Activated T-cell treated with anti-CD3 and anti-CD28 coated beads, Interleukin-2, amount 50 U/mL, for 4 hours (primary cell): ENCODE measurements at regions not wholly inside any gene's neighbourhood (a gene's known extent, or its start where the extent isn't known, plus 50 kb on each side); places are given as distances from the start of the nearest gene placed in this dataset.

Experiments used
- ATAC-seq, 2 donors: fragments of 200-7000 bp; cut with Tn5 transposase; one replicate each; pipeline ENCODE4 v1.10.0; 2021
- DNase-seq: peaks from one replicate; pipeline ENCODE4 v3.0.0-alpha.2; 2020
- H3K27me3 Mint-ChIP-seq: one replicate; pipeline ENCODE4 v1.8.0; 2021; ENCODE audit warnings: low read depth, mixed read lengths
- H3K36me3 Mint-ChIP-seq: one replicate; pipeline ENCODE4 v1.8.0; 2022; ENCODE audit warnings: mixed read lengths; ENCODE audit not compliant: insufficient read depth
- H3K4me1 Mint-ChIP-seq: one replicate; pipeline ENCODE4 v1.8.0; 2021; ENCODE audit warnings: low read depth, mixed read lengths
- H3K4me3 Mint-ChIP-seq: one replicate; pipeline ENCODE4 v1.8.0; 2021; ENCODE audit warnings: mild to moderate bottlenecking, moderate library complexity, mixed read lengths
- H3K9me3 Mint-ChIP-seq: one replicate; pipeline ENCODE4 v1.8.0; 2021; ENCODE audit warnings: mixed read lengths

- no peak for ATAC-seq
- H3K27me3 Mint-ChIP-seq: no peaks in the 10 kb centered on the region
Observed at GRCh38 chr18:78238404-78239089, 741.1 kb upstream of the SALL3 start.

GRCh38 chr18:78239090-78239457, 740.5 kb upstream of the SALL3 start:
- no peak for ATAC-seq
- Mint-ChIP-seq H3K36me3 (no peaks in the 10 kb centered on the region), H3K9me3 (peaks cover 4% of the 10 kb centered on the region), H3K27me3 (no peaks in the 10 kb centered on the region), H3K4me1 (no peaks in the 10 kb centered on the region), H3K4me3 (no peak overlapping the region)
- DNase-seq: no peak

More at GRCh38 chr18:78238404-78239089, 741.1 kb upstream of the SALL3 start:
- DNase-seq: no peak
- peaks cover 4% of the 10 kb centered on the region for H3K9me3 Mint-ChIP-seq
- H3K4me1 Mint-ChIP-seq: no peaks in the 10 kb centered on the region
- no peaks in the 10 kb centered on the region for H3K36me3 Mint-ChIP-seq
- H3K4me3 Mint-ChIP-seq: no peak overlapping the region

GRCh38 chr18:78240101-78240500, 739.5 kb upstream of the SALL3 start:
- peaks cover 4% of the 10 kb centered on the region for H3K9me3 Mint-ChIP-seq
- no peaks in the 10 kb centered on the region for H3K36me3 Mint-ChIP-seq
- H3K4me3 Mint-ChIP-seq: no peak overlapping the region
- DNase-seq (no peak), ATAC-seq (no peak)
- no peaks in the 10 kb centered on the region for H3K4me1 Mint-ChIP-seq
- no peaks in the 10 kb centered on the region for H3K27me3 Mint-ChIP-seq

- ATAC-seq (no peak), DNase-seq (no peak)
- Mint-ChIP-seq H3K9me3 (peaks cover 4% of the 10 kb centered on the region), H3K27me3 (no peaks in the 10 kb centered on the region), H3K36me3 (no peaks in the 10 kb centered on the region), H3K4me1 (no peaks in the 10 kb centered on the region), H3K4me3 (no peak overlapping the region)
Observed at GRCh38 chr18:78240627-78241252, 738.9 kb upstream of the SALL3 start.

- no peak for ATAC-seq
- peaks cover 4% of the 10 kb centered on the region for H3K9me3 Mint-ChIP-seq
- no peak overlapping the region for H3K4me3 Mint-ChIP-seq
- DNase-seq: no peak
- no peaks in the 10 kb centered on the region for H3K36me3 Mint-ChIP-seq
- H3K27me3 Mint-ChIP-seq: no peaks in the 10 kb centered on the region
- H3K4me1 Mint-ChIP-seq: no peaks in the 10 kb centered on the region
Observed at GRCh38 chr18:78241535-78242253, 737.9 kb upstream of the SALL3 start.

- no peaks in the 10 kb centered on the region for H3K4me1 Mint-ChIP-seq
- H3K9me3 Mint-ChIP-seq: peaks cover 4% of the 10 kb centered on the region
- ATAC-seq: no peak
- no peaks in the 10 kb centered on the region for H3K36me3 Mint-ChIP-seq
- H3K4me3 Mint-ChIP-seq: no peak overlapping the region
- H3K27me3 Mint-ChIP-seq: no peaks in the 10 kb centered on the region
- DNase-seq: no peak
Observed at GRCh38 chr18:78242254-78242643, 737.4 kb upstream of the SALL3 start.

- peaks cover 4% of the 10 kb centered on the region for H3K9me3 Mint-ChIP-seq
- H3K36me3 Mint-ChIP-seq: no peaks in the 10 kb centered on the region
- no peak for ATAC-seq
- no peak for DNase-seq
- H3K27me3 Mint-ChIP-seq: no peaks in the 10 kb centered on the region
- no peak overlapping the region for H3K4me3 Mint-ChIP-seq
- no peaks in the 10 kb centered on the region for H3K4me1 Mint-ChIP-seq
Observed at GRCh38 chr18:78242806-78243205, 736.8 kb upstream of the SALL3 start.

- Mint-ChIP-seq H3K4me3 (no peak overlapping the region), H3K36me3 (no peaks in the 10 kb centered on the region), H3K27me3 (no peaks in the 10 kb centered on the region), H3K4me1 (no peaks in the 10 kb centered on the region), H3K9me3 (no peaks in the 10 kb centered on the region)
- no peak for DNase-seq
- ATAC-seq: no peak
Observed at GRCh38 chr18:78244779-78245178, 734.8 kb upstream of the SALL3 start.

GRCh38 chr18:78245451-78245850, 734.2 kb upstream of the SALL3 start:
- ATAC-seq (no peak), DNase-seq (no peak)
- no peak overlapping the region for H3K4me3 Mint-ChIP-seq
- no peaks in the 10 kb centered on the region for H3K27me3 Mint-ChIP-seq
- H3K9me3 Mint-ChIP-seq: no peaks in the 10 kb centered on the region
- H3K36me3 Mint-ChIP-seq: no peaks in the 10 kb centered on the region
- H3K4me1 Mint-ChIP-seq: no peaks in the 10 kb centered on the region

- DNase-seq (no peak), ATAC-seq (no peak)
- H3K4me3 Mint-ChIP-seq: no peak overlapping the region
- H3K36me3 Mint-ChIP-seq: no peaks in the 10 kb centered on the region
- H3K27me3 Mint-ChIP-seq: no peaks in the 10 kb centered on the region
- H3K9me3 Mint-ChIP-seq: no peaks in the 10 kb centered on the region
- H3K4me1 Mint-ChIP-seq: no peaks in the 10 kb centered on the region
Observed at GRCh38 chr18:78246050-78246449, 733.6 kb upstream of the SALL3 start.

GRCh38 chr18:78246588-78246987, 733.0 kb upstream of the SALL3 start:
- no peaks in the 10 kb centered on the region for H3K4me1 Mint-ChIP-seq
- no peak overlapping the region for H3K4me3 Mint-ChIP-seq
- no peaks in the 10 kb centered on the region for H3K36me3 Mint-ChIP-seq
- no peak for ATAC-seq
- no peaks in the 10 kb centered on the region for H3K27me3 Mint-ChIP-seq
- no peak for DNase-seq
- no peaks in the 10 kb centered on the region for H3K9me3 Mint-ChIP-seq

- DNase-seq: no peak
Observed at GRCh38 chr18:78247615-78248289, 731.9 kb upstream of the SALL3 start.

GRCh38 chr18:78255013-78255412, 724.6 kb upstream of the SALL3 start:
- H3K36me3 Mint-ChIP-seq: no peaks in the 10 kb centered on the region
- DNase-seq (no peak), ATAC-seq (no peak)
- no peaks in the 10 kb centered on the region for H3K27me3 Mint-ChIP-seq
- H3K9me3 Mint-ChIP-seq: no peaks in the 10 kb centered on the region
- no peaks in the 10 kb centered on the region for H3K4me1 Mint-ChIP-seq
- no peak overlapping the region for H3K4me3 Mint-ChIP-seq

More at GRCh38 chr18:78247615-78248289, 731.9 kb upstream of the SALL3 start:
- no peak overlapping the region for H3K4me3 Mint-ChIP-seq
- no peak for ATAC-seq
- no peaks in the 10 kb centered on the region for H3K9me3 Mint-ChIP-seq
- no peaks in the 10 kb centered on the region for H3K4me1 Mint-ChIP-seq
- no peaks in the 10 kb centered on the region for H3K36me3 Mint-ChIP-seq
- no peaks in the 10 kb centered on the region for H3K27me3 Mint-ChIP-seq

- Mint-ChIP-seq H3K4me3 (no peak overlapping the region), H3K36me3 (no peaks in the 10 kb centered on the region), H3K27me3 (no peaks in the 10 kb centered on the region), H3K4me1 (no peaks in the 10 kb centered on the region), H3K9me3 (no peaks in the 10 kb centered on the region)
- ATAC-seq: no peak
- no peak for DNase-seq
Observed at GRCh38 chr18:78268226-78268988, 711.2 kb upstream of the SALL3 start.
